ENCODE measurements at regions not wholly inside any gene's neighbourhood (a gene's known extent, or its start where the extent isn't known, plus 50 kb on each side); places are given as distances from the start of the nearest gene placed in this dataset.

DNA sequence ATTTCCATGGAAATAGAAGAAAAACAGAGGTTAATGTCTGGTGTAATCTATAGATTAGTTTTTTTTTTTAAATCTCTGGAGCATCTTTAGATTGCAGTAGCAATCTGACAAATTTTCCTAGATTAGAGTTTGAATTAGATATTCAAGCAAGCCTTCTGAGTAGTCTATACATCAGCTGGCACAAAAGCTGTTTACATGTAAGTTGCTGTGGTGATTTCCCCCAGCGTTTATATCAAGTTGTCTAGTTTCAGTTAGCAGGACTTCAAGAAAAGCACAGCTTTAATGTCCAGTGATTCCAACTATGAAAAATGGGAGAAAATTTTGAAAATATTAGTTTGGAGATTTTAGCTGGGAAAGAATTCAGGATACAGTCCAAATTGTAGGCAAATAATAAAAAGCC lies 605.0 kb upstream of the USP15 start:
- no peak overlapping the region for H3K27ac Mint-ChIP-seq
- intact Hi-C loops (cut with micrococcal nuclease), result no loop called here
- TF ChIP-seq, protein P1, sequence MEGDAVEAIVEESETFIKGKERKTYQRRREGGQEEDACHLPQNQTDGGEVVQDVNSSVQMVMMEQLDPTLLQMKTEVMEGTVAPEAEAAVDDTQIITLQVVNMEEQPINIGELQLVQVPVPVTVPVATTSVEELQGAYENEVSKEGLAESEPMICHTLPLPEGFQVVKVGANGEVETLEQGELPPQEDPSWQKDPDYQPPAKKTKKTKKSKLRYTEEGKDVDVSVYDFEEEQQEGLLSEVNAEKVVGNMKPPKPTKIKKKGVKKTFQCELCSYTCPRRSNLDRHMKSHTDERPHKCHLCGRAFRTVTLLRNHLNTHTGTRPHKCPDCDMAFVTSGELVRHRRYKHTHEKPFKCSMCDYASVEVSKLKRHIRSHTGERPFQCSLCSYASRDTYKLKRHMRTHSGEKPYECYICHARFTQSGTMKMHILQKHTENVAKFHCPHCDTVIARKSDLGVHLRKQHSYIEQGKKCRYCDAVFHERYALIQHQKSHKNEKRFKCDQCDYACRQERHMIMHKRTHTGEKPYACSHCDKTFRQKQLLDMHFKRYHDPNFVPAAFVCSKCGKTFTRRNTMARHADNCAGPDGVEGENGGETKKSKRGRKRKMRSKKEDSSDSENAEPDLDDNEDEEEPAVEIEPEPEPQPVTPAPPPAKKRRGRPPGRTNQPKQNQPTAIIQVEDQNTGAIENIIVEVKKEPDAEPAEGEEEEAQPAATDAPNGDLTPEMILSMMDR (IDR thresholded peaks at IDR 0.05), result no peak
- Histone ChIP-seq H3K27ac (ENCODE audit: low read depth in 1 of 2, low read length in 2 of 2) (no peak overlapping the region), H3K4me1 (ENCODE audit: control insufficient read depth in 1 of 2, insufficient read depth in 2 of 2, low read length in 2 of 2) (no peaks in the 10 kb centered on the region), H2AFZ (ENCODE audit: insufficient read depth, low read depth, low read length, poor library complexity, severe bottlenecking) (no peak overlapping the region), H3K4me3 (replicated peaks in 1 of 3; ENCODE audit: low read depth in 2 of 3, low read length in 3 of 3) (no peak overlapping the region), H3K4me2 (replicated peaks; ENCODE audit: extremely low read depth, low read length, poor library complexity, severe bottlenecking) (no peak overlapping the region), H3K36me3 (replicated peaks in 1 of 2; ENCODE audit: control insufficient read depth in 1 of 2, insufficient read depth in 2 of 2, low read length in 2 of 2) (no peaks in the 10 kb centered on the region), H3K9me3 (replicated peaks in 1 of 2; ENCODE audit: control insufficient read depth in 1 of 2, insufficient read depth in 1 of 2, low read length in 2 of 2) (no peaks in the 10 kb centered on the region), H3K9ac (ENCODE audit: insufficient read depth, low read length, poor library complexity, severe bottlenecking) (no peak overlapping the region), H4K20me1 (ENCODE audit: insufficient read depth, low read length) (no peaks in the 10 kb centered on the region), H3K79me2 (ENCODE audit: insufficient read depth, low read length) (no peaks in the 10 kb centered on the region), H3K27me3 (ENCODE audit: control insufficient read depth in 2 of 2, insufficient read depth in 2 of 2, low read length in 2 of 2) (no peaks in the 10 kb centered on the region)
- no peak for DNase-seq
- no peaks in the 10 kb centered on the region for H3K27me3 Mint-ChIP-seq (ENCODE audit: low read depth in 3 of 3)
- WGBS (ENCODE audit: insufficient coverage), result no CpG with 5 or more reads among the region's 1 CpG
- H3K36me3 Mint-ChIP-seq, result no peaks in the 10 kb centered on the region
- peaks cover 0 to 7% (median 2%) of the 10 kb centered on the region in 7 donors for H3K9me3 Mint-ChIP-seq
- H3K4me1 Mint-ChIP-seq, result no peaks in the 10 kb centered on the region
- no peak overlapping the region for H3K4me3 Mint-ChIP-seq

DNA sequence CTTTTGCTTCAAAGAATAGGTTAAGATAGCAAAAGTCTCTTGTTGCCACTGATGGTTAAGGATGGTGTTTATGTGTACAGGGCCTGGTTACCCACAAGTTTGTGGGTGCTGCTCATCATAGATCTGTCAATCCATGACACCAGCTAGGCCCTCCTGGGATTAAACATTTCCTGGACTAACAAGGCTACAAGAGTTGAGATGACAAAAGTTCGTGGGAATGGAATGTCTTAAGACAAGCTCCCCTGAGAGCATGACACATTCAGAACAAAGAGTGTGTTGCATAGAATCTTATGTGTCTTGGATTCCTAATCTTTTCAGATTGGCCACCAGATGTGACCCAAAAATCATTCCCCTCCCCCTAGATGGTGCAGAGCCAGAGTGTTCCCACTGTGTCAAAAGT lies 592.5 kb upstream of the USP15 start:
- TF ChIP-seq, protein P1 (IDR thresholded peaks at IDR 0.05), result no peak
- WGBS (ENCODE audit: insufficient coverage), result no CpG with 5 or more reads among the region's 1 CpG
- H3K27me3 Mint-ChIP-seq (ENCODE audit: low read depth in 3 of 3), result peaks cover 0 to 2% (median 0%) of the 10 kb centered on the region in 3 donors
- H3K36me3 ChIP-seq (replicated peaks in 1 of 2; ENCODE audit: control insufficient read depth in 1 of 2, insufficient read depth in 2 of 2, low read length in 2 of 2), result no peaks in the 10 kb centered on the region
- no peak overlapping the region for H3K4me3 ChIP-seq (replicated peaks in 1 of 3; ENCODE audit: low read depth in 2 of 3, low read length in 3 of 3)
- intact Hi-C loops (cut with micrococcal nuclease), result no loop called here
- H2AFZ ChIP-seq (ENCODE audit: insufficient read depth, low read depth, low read length, poor library complexity, severe bottlenecking), result no peak overlapping the region
- peaks cover 35 to 41% of the 10 kb centered on the region in 2 donors for H3K9me3 ChIP-seq (replicated peaks in 1 of 2; ENCODE audit: control insufficient read depth in 1 of 2, insufficient read depth in 1 of 2, low read length in 2 of 2)
- H3K4me2 ChIP-seq (replicated peaks; ENCODE audit: extremely low read depth, low read length, poor library complexity, severe bottlenecking), result no peak overlapping the region
- H3K27me3 ChIP-seq (ENCODE audit: control insufficient read depth in 2 of 2, insufficient read depth in 2 of 2, low read length in 2 of 2), result no peaks in the 10 kb centered on the region
- H3K9ac ChIP-seq (ENCODE audit: insufficient read depth, low read length, poor library complexity, severe bottlenecking), result no peak overlapping the region
- H3K36me3 Mint-ChIP-seq, result no peaks in the 10 kb centered on the region
- H3K27ac Mint-ChIP-seq, result no peak overlapping the region
- no peaks in the 10 kb centered on the region for H4K20me1 ChIP-seq (ENCODE audit: insufficient read depth, low read length)
- H3K9me3 Mint-ChIP-seq, result peaks cover 21 to 39% (median 35%) of the 10 kb centered on the region in 7 donors
- no peaks in the 10 kb centered on the region for H3K4me1 Mint-ChIP-seq
- no peak for DNase-seq
- H3K4me3 Mint-ChIP-seq, result no peak overlapping the region
- H3K79me2 ChIP-seq (ENCODE audit: insufficient read depth, low read length), result no peaks in the 10 kb centered on the region
- no peak overlapping the region for H3K27ac ChIP-seq (ENCODE audit: low read depth in 1 of 2, low read length in 2 of 2)
- no peaks in the 10 kb centered on the region for H3K4me1 ChIP-seq (ENCODE audit: control insufficient read depth in 1 of 2, insufficient read depth in 2 of 2, low read length in 2 of 2)

Measured in CD14-positive monocyte (primary cell).